ENCODE measurements at regions not wholly inside any gene's neighbourhood (a gene's known extent, or its start where the extent isn't known, plus 50 kb on each side); places are given as distances from the start of the nearest gene placed in this dataset.
"Not testable (repeated sequence)": the region's sequence is repeated elsewhere in the genome, so short reads cannot be mapped to it uniquely, and the experiment has no call there.

GRCh38 chr10:44749151-44749550 is 162.0 kb upstream of the TMEM72 start:
- no peak for DNase-seq

DNA sequence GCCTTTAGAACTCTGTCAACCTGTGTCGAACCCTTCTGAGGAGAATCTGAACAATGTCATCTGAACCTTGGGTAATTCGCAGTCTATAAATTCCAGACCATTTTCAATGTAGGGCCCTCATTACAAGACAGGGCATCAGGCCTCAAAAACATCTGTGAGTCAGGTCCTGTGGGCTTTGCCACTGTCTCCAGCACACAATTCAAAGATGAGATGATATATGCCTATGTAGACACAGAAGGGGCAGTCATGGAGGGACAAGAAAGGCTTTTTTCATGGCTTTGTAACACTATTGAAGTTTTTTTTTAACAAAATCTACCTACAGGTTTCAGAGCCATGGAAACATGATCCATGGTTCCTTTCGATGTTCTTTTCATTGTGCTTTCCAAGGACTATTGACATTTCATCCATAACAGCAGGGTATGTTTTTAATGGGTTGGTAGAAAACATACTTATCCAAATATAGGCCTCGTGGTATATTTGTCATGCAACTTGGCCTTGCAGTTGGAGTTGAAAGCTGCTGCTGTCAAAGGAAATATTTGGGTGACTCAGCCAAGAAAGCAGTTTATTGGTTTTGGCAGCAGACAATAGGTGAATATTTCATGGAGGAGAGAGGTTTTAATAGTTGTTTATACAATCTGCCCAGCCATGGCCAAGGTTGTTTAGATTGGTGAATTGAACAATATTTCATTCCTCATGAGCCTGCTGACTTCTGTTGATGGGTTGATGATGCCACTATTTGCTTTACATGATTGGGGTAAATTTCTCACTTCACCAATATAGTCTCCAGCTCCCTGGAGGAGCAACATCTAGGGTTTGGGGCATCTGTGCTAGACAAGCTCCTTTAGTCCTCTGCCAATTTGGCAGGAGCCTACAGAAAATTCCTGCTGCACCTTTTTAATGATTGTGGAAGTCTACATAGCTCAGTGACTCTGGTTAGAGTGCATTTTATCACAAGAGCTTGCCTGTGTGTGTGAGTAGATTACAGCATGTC is 158.4 kb upstream of the TMEM72 start:
- DNase-seq = no peak

GRCh38 chr10:44754355-44754754 is 156.8 kb upstream of the TMEM72 start:
- DNase-seq = not testable (repeated sequence)

GRCh38 chr10:44755481-44755880 is 155.7 kb upstream of the TMEM72 start:
- no peak for DNase-seq

DNA sequence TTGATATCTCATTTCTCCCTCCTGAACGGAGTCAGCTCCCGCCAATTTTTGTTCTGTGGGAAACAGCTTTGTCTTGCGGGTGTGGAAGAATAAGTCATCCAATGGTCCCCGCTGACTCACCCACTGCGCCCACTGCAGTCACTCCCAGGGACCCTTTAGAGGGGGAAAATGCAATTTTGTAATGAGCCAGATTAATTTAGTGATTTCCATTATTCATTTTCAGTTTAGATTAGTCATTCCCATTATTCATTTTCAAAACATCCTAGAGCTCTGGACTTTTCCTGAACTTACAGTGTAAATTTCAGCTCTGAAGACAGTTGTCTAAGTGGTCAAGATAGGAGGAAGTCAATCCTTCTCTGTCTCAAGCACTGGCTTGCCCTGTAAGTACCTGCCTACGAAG is 154.9 kb upstream of the TMEM72 start:
- no peak for DNase-seq

GRCh38 chr10:44757551-44758205 is 153.5 kb upstream of the TMEM72 start:
- DNase-seq = no peak

GRCh38 chr10:44759122-44759521 is 152.0 kb upstream of the TMEM72 start:
- no peak for DNase-seq

GRCh38 chr10:44760513-44760912 is 150.6 kb upstream of the TMEM72 start:
- no peak for DNase-seq

DNA sequence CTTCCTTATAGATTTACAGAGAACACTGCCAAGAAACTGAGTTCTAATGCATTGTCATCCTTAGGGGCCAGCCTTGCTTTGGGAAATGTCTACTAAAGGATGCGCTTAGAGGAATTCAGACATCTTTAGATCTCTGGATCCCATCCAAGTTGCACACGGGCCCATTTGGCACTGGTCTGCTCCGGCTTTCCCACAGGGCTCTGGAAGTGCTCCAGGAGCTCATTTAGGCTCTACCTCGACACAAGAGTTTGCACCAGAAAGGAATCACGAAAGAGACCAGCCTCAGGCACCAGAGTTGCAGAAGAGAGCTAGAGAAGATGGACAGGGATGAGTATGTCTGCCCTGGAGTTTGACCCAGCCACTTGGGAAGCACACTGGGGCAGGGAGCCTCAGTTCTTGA is 150.1 kb upstream of the TMEM72 start:
- no peak for DNase-seq

GRCh38 chr10:44763331-44763730 is 147.8 kb upstream of the TMEM72 start:
- DNase-seq = no peak

- DNase-seq = no peak
These were observed 145.8 kb upstream of the TMEM72 start for GRCh38 chr10:44765299-44765698.

- DNase-seq = no peak
These were observed 144.5 kb upstream of the TMEM72 start for GRCh38 chr10:44766631-44767030.

- no peak for DNase-seq
These were observed 141.7 kb upstream of the TMEM72 start for GRCh38 chr10:44769450-44769849.

GRCh38 chr10:44771233-44771995 is 139.7 kb upstream of the TMEM72 start:
- no peak for DNase-seq

GRCh38 chr10:44773565-44773964 is 137.6 kb upstream of the TMEM72 start:
- DNase-seq = no peak

GRCh38 chr10:44774676-44775401 is 136.3 kb upstream of the TMEM72 start:
- DNase-seq = no peak

DNA sequence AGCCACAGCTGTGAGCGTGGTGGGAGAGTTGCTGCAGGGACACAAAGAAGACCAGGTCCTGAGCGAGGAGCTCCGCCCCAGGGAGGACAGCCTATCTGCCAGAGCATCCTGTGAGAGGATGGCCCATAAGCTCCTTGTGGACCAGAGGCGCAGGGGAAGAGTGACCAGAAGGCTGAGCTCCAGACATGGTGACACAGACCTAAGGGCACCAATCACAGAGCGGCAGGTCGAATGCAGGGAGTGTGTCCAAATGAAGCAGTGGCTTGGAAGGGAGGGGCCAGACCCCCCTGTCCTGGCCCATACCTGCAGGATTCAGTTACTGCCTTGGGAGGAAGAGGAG is 135.8 kb upstream of the TMEM72 start:
- DNase-seq = no peak

DNA sequence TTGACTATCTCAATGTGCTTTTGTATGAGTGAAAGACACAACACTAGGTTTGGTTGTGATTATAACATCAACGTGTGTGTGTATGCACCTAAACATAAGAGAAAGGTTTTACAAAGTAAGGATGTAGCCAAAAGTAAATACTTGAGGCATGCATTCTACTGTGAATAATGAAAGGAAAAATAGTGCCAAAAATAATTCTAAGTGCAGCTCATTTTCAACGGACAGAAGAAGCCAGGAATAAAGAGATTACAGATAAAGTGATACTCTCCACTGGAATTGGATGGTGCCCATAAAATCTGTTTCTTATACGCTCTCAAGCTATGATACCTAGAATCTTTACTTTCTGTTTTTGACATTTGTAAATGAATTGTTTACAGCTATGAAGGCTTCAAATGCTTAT is 135.0 kb upstream of the TMEM72 start:
- no peak for DNase-seq

DNA sequence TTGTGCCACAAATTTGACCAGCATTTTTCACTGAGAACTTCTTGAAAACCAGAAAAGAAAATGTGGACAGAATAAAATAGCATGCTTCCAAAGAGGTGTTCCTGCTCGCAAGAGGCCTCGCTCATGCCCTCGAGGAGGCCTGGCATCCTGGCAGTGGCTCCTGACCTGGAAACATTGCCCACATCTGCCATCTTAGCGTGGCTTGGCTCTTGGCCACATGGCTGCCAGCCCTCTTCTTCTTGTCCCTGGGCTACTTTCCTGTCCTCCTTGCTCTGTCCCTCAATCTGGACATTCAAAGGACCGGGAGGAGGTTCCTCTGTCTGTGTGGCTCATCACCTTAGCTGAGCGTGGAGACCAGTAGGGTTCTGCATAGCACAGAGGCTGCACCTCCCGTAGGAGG is 131.6 kb upstream of the TMEM72 start:
- no peak for DNase-seq

DNA sequence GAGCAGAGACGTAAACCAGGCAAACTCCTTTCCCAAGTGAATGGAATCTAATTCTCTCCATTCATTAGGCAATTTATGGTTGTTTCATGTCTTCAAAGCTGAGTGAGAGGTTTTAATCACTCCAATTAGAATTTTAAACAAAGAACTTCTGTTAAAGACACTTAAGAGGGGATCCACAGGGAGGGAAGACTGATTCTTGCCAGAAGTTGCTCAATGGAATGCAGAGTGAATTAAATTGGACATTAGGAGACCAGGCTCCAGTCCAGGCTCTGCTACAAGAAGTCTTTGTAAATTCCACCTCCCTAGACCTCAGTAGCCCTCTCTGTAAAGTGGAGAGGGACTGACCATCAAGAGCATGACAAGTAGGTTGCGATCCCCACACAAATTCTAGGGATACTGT is 130.7 kb upstream of the TMEM72 start:
- DNase-seq = no peak

GRCh38 chr10:44781131-44781530 is 130.0 kb upstream of the TMEM72 start:
- DNase-seq = no peak

DNA sequence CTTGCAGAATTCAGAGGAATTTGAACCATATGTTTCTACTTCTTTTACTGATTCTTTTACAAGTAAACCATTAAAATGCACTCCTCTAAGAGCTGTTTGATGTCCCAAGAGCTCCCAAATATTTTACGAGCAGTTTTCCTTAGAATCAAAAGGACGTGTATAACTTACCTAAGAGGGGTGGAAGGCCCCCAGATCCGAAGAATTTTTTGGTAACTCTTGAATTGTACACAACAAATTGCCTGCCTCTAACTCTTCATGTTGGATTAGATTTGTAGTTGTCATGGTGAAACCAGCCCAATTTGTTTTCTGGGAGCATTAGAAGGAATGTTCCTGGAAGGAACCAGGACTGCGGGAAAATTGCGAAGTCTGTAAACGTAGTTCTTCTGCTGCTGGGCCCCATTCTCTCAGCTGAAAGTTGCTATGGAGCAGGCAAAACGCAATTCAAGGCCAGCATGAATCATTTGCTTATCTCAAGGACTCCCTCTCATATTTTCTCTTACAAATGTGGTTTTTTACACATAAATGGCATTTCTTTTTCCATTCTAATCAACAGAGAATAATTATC is 124.8 kb upstream of the TMEM72 start:
- no peak for DNase-seq

All from stimulated activated CD4-positive, alpha-beta T cell treated with anti-CD3 and anti-CD28 coated beads, Interleukin-2, amount 100 ng/mL, for 48 hours (primary cell).